ENCODE measurements at regions not wholly inside any gene's neighbourhood (a gene's known extent, or its start where the extent isn't known, plus 50 kb on each side); places are given as distances from the start of the nearest gene placed in this dataset.

- Mint-ChIP-seq H3K9me3 (peaks cover 15% of the 10 kb centered on the region), H3K36me3 (ENCODE audit: low read depth) (no peaks in the 10 kb centered on the region), H3K27ac (no peak overlapping the region), H3K4me1 (ENCODE audit: low read depth) (no peaks in the 10 kb centered on the region), H3K4me3 (no peak overlapping the region), H3K27me3 (no peaks in the 10 kb centered on the region)
- TF ChIP-seq CTCF (IDR thresholded peaks at IDR 0.05), result no peak
- DNase-seq, result no peak
- no peak for ATAC-seq
- ChIA-PET CTCF (no interaction called here), POLR2A (interaction anchor here (0.5 kb wide), 1 partner anchor 168 kb away, joined by 3 read pairs; no protein-coding TSS in a partner anchor)
- intact Hi-C loops (cut with micrococcal nuclease), result no loop called here
Observed at GRCh38 chr13:69008499-69008898, 1099.1 kb upstream of the ATXN8OS start.

- Mint-ChIP-seq H3K36me3 (ENCODE audit: low read depth) (no peaks in the 10 kb centered on the region), H3K27ac (no peak overlapping the region), H3K9me3 (peaks cover 26% of the 10 kb centered on the region), H3K4me1 (ENCODE audit: low read depth) (no peaks in the 10 kb centered on the region), H3K27me3 (no peaks in the 10 kb centered on the region), H3K4me3 (no peak overlapping the region)
- DNase-seq (no peak), ATAC-seq (no peak)
- ChIA-PET POLR2A (no interaction called here), CTCF (no interaction called here)
- TF ChIP-seq CTCF (IDR thresholded peaks at IDR 0.05), result no peak
- intact Hi-C loops (cut with micrococcal nuclease), result no loop called here
Observed at GRCh38 chr13:68998056-68998455, 1109.6 kb upstream of the ATXN8OS start.

- peaks cover 20% of the 10 kb centered on the region for H3K9me3 Mint-ChIP-seq
- no peaks in the 10 kb centered on the region for H3K27me3 Mint-ChIP-seq
- POLR2A ChIA-PET, result no interaction called here
- no peak overlapping the region for H3K27ac Mint-ChIP-seq
- H3K36me3 Mint-ChIP-seq (ENCODE audit: low read depth), result no peaks in the 10 kb centered on the region
- ATAC-seq (no peak), DNase-seq (no peak)
- no peak for TF ChIP-seq CTCF (IDR thresholded peaks at IDR 0.05)
- no peaks in the 10 kb centered on the region for H3K4me1 Mint-ChIP-seq (ENCODE audit: low read depth)
- intact Hi-C loops (cut with micrococcal nuclease), result no loop called here
- CTCF ChIA-PET, result no interaction called here
- H3K4me3 Mint-ChIP-seq, result no peak overlapping the region
Observed at GRCh38 chr13:68996668-68997025, 1111.0 kb upstream of the ATXN8OS start.

GRCh38 chr13:68995972-68996667, 1111.5 kb upstream of the ATXN8OS start:
- CTCF ChIA-PET, result no interaction called here
- ATAC-seq, result no peak
- H3K9me3 Mint-ChIP-seq, result peaks cover 18% of the 10 kb centered on the region
- H3K27me3 Mint-ChIP-seq, result no peaks in the 10 kb centered on the region
- H3K4me3 Mint-ChIP-seq, result no peak overlapping the region
- H3K36me3 Mint-ChIP-seq (ENCODE audit: low read depth), result no peaks in the 10 kb centered on the region
- H3K4me1 Mint-ChIP-seq (ENCODE audit: low read depth), result no peaks in the 10 kb centered on the region
- H3K27ac Mint-ChIP-seq, result no peak overlapping the region
- POLR2A ChIA-PET, result no interaction called here
- no peak for DNase-seq
- TF ChIP-seq CTCF (IDR thresholded peaks at IDR 0.05), result no peak
- intact Hi-C loops (cut with micrococcal nuclease), result no loop called here

GRCh38 chr13:68993154-68993553, 1114.5 kb upstream of the ATXN8OS start:
- no peak for DNase-seq
- intact Hi-C loops (cut with micrococcal nuclease), result no loop called here
- no peaks in the 10 kb centered on the region for H3K4me1 Mint-ChIP-seq (ENCODE audit: low read depth)
- POLR2A ChIA-PET, result no interaction called here
- no peak for ATAC-seq
- H3K36me3 Mint-ChIP-seq (ENCODE audit: low read depth), result no peaks in the 10 kb centered on the region
- no peaks in the 10 kb centered on the region for H3K27me3 Mint-ChIP-seq
- CTCF ChIA-PET, result no interaction called here
- no peak overlapping the region for H3K4me3 Mint-ChIP-seq
- peaks cover 5% of the 10 kb centered on the region for H3K9me3 Mint-ChIP-seq
- no peak for TF ChIP-seq CTCF (IDR thresholded peaks at IDR 0.05)
- H3K27ac Mint-ChIP-seq, result no peak overlapping the region

Data from activated CD8-positive, alpha-beta T cell treated with anti-CD3 and anti-CD28 coated beads for 36 hours (primary cell).